DND-41 (cell line): ENCODE measurements at regions not wholly inside any gene's neighbourhood (a gene's known extent, or its start where the extent isn't known, plus 50 kb on each side); places are given as distances from the start of the nearest gene placed in this dataset.
"Not testable (repeated sequence)": the region's sequence is repeated elsewhere in the genome, so short reads cannot be mapped to it uniquely, and the experiment has no call there.

Source experiments
- ATAC-seq: fragments of 200-7000 bp; cut with Tn5 transposase; 3 replicates; pipeline ENCODE4 v1.9.1; 2021; ENCODE audit warnings: low read depth; ENCODE audit not compliant: insufficient read depth
- DNase-seq: peaks from one replicate; pipeline ENCODE4 v3.0.0-alpha.2; 2020
- H2AFZ ChIP-seq: 2 replicates; pipeline ENCODE4 v1.6.0; 2012; ENCODE audit warnings: low read depth, low read length
- H3K27ac ChIP-seq: 2 replicates; pipeline ENCODE4 v1.5.1; 2012; ENCODE audit warnings: low read length, inconsistent platforms
- H3K27me3 ChIP-seq: fragments of 200-600 bp; sonication (generic); 2 replicates; pipeline ENCODE4 v1.6.0; 2012; ENCODE audit warnings: low read length, mild to moderate bottlenecking, inconsistent platforms; ENCODE audit not compliant: insufficient read depth, poor library complexity
- H3K36me3 ChIP-seq: 2 replicates; pipeline ENCODE4 v1.5.1; 2012; ENCODE audit warnings: low read length, inconsistent platforms; ENCODE audit not compliant: insufficient read depth
- H3K4me1 ChIP-seq: 2 replicates; pipeline ENCODE4 v1.5.1; 2012; ENCODE audit warnings: mild to moderate bottlenecking, low read length; ENCODE audit not compliant: insufficient read depth
- H3K4me2 ChIP-seq: 2 replicates; pipeline ENCODE4 v1.6.0; 2012; ENCODE audit warnings: mild to moderate bottlenecking, moderate library complexity, low read length, inconsistent platforms; ENCODE audit not compliant: insufficient read depth
- H3K4me3 ChIP-seq, 2 experiments: fragments of 200-600 bp in 1 of 2; shearing (Covaris generic) in 1 of 2; 2 replicates each; pipeline ENCODE4 v1.5.1; 2012 to 2016; ENCODE audit warnings: inconsistent platforms in 2 of 2, low read length in 2 of 2, mild to moderate bottlenecking in 2 of 2, low read depth in 1 of 2, moderate library complexity in 1 of 2
- H3K79me2 ChIP-seq: 2 replicates; pipeline ENCODE4 v1.6.0; 2012; ENCODE audit warnings: low read length, inconsistent platforms; ENCODE audit not compliant: insufficient read depth
- H3K9ac ChIP-seq: 2 replicates; pipeline ENCODE4 v1.6.0; 2012; ENCODE audit warnings: low read depth, mild to moderate bottlenecking, inconsistent platforms, low read length, moderate library complexity
- H3K9me3 ChIP-seq: 2 replicates; pipeline ENCODE4 v1.5.1; 2012; ENCODE audit warnings: low read length, moderate library complexity, mild to moderate bottlenecking, inconsistent platforms; ENCODE audit not compliant: insufficient read depth, severe bottlenecking
- H4K20me1 ChIP-seq: 2 replicates; pipeline ENCODE4 v1.6.0; 2012; ENCODE audit warnings: low read length; ENCODE audit not compliant: insufficient read depth
- EZH2 ChIP-seq: IDR thresholded peaks from 3 replicates; pipeline ENCODE4 v1.6.1; 2012; ENCODE audit warnings: borderline replicate concordance, low read depth, mild to moderate bottlenecking, moderate library complexity, low read length, inconsistent platforms; ENCODE audit not compliant: severe bottlenecking
- TF ChIP-seq, protein P1 (sequence below): IDR thresholded peaks from 2 replicates; pipeline ENCODE4 v1.5.1; 2012; ENCODE audit warnings: borderline replicate concordance, low read length, moderate library complexity, mild to moderate bottlenecking; ENCODE audit not compliant: poor library complexity, severe bottlenecking; ENCODE audit errors: extremely low read depth

DNA sequence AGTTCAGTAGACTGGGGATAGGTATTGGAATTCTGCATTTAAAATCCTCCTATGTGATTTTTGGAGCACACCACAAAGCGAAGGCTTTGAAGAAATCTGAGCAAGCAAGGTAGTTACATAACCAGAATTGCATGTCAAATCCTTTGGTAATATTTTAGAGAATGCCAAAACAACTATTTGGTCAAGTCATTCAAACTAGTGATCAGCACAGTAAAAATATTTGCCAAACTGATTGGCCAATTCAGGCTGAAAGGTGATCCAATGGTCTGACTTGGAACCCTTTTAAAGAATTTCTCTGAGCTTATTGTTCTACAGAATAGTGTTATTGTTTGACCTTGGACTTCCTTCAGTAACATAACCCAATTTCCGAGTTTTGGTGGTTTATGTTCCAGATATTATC, 214.2 kb upstream of the ETAA1 start:
- no peak for ATAC-seq

DNA sequence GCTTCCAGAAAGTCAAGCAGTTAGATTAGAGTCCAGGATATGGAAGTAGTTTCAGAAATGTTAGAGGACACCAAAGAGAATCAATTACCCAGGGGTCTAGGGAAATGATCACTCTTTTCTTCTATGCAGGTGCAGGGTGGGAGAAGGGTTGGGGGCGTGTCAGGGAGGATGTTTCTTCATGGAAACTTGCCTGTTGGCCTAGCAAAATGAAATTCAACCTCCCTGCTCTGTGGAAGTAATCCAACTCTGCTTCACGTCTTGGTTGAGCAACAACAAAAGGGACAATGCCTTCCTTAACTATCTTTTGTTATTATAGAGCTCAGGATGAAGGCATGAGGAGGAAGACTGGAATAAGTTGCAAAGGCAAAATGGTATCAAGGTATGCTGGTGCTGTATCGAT, 210.8 kb upstream of the ETAA1 start:
- TF ChIP-seq, protein P1, sequence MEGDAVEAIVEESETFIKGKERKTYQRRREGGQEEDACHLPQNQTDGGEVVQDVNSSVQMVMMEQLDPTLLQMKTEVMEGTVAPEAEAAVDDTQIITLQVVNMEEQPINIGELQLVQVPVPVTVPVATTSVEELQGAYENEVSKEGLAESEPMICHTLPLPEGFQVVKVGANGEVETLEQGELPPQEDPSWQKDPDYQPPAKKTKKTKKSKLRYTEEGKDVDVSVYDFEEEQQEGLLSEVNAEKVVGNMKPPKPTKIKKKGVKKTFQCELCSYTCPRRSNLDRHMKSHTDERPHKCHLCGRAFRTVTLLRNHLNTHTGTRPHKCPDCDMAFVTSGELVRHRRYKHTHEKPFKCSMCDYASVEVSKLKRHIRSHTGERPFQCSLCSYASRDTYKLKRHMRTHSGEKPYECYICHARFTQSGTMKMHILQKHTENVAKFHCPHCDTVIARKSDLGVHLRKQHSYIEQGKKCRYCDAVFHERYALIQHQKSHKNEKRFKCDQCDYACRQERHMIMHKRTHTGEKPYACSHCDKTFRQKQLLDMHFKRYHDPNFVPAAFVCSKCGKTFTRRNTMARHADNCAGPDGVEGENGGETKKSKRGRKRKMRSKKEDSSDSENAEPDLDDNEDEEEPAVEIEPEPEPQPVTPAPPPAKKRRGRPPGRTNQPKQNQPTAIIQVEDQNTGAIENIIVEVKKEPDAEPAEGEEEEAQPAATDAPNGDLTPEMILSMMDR: no peak
- TF ChIP-seq EZH2: no peak
- Histone ChIP-seq H3K9me3 (no peaks in the 10 kb centered on the region), H4K20me1 (no peaks in the 10 kb centered on the region), H3K4me2 (no peak overlapping the region), H3K4me3 (no peak overlapping the region), H3K27me3 (no peaks in the 10 kb centered on the region), H3K79me2 (no peaks in the 10 kb centered on the region), H2AFZ (no peak overlapping the region), H3K27ac (no peak overlapping the region), H3K9ac (no peak overlapping the region), H3K36me3 (no peaks in the 10 kb centered on the region), H3K4me1 (no peaks in the 10 kb centered on the region)
- no peak for DNase-seq
- ATAC-seq: no peak

More for the DNA sequence above, 214.2 kb upstream of the ETAA1 start:
- H3K79me2 ChIP-seq: no peaks in the 10 kb centered on the region
- no peak overlapping the region for H3K4me2 ChIP-seq
- no peaks in the 10 kb centered on the region for H3K4me1 ChIP-seq
- H3K27ac ChIP-seq: no peak overlapping the region
- no peak for TF ChIP-seq EZH2
- TF ChIP-seq, protein P1: no peak
- no peaks in the 10 kb centered on the region for H3K9me3 ChIP-seq
- H3K4me3 ChIP-seq: no peak overlapping the region
- no peak overlapping the region for H3K9ac ChIP-seq
- H4K20me1 ChIP-seq: no peaks in the 10 kb centered on the region
- DNase-seq: no peak
- H3K27me3 ChIP-seq: no peaks in the 10 kb centered on the region
- H3K36me3 ChIP-seq: no peaks in the 10 kb centered on the region
- H2AFZ ChIP-seq: no peak overlapping the region

DNA sequence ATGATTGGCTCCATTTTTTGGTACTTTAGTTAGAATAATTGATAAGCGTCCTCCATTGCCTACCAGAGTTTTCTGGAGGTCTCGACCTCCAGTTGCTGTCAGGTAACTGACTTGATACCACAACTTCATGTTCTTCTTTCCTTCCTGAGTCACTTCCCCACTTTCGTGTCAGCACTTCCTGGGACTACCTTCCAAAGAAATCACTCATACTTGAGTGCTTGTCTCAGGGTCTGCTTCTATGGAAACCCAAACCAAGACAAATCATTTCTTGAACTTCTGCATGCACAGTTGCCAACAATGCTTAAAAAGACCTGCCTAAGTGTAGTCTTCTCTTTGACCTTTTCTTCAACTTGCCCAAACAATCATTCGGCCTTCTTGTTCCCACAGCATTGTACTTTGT, 210.3 kb upstream of the ETAA1 start:
- no peaks in the 10 kb centered on the region for H3K27me3 ChIP-seq
- no peak overlapping the region for H3K4me3 ChIP-seq
- H3K27ac ChIP-seq: no peak overlapping the region
- H3K4me2 ChIP-seq: no peak overlapping the region
- H3K4me1 ChIP-seq: no peaks in the 10 kb centered on the region
- no peaks in the 10 kb centered on the region for H3K36me3 ChIP-seq
- H2AFZ ChIP-seq: no peak overlapping the region
- DNase-seq: no peak
- no peaks in the 10 kb centered on the region for H3K9me3 ChIP-seq
- no peaks in the 10 kb centered on the region for H3K79me2 ChIP-seq
- TF ChIP-seq, protein P1: no peak
- no peak for TF ChIP-seq EZH2
- ATAC-seq: no peak
- no peak overlapping the region for H3K9ac ChIP-seq
- no peaks in the 10 kb centered on the region for H4K20me1 ChIP-seq

DNA sequence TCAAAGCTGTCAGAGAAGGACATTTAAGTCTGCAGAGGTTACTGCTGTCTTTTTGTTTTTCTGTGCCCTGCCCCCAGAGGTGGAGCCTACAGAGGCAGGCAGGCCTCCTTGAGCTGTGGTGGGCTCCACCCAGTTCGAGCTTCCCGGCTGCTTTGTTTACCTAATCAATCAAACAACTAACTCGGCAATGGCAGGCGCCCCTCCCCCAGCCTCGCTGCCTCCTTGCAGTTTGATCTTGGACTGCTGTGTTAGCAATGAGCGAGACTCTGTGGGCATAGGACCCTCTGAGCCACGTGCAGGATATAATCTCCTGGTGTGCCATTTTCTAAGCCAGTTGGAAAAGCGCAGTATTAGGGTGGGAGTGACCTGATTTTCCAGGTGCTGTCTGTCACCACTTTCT, 201.8 kb upstream of the ETAA1 start:
- not testable (repeated sequence) for ATAC-seq, H3K9me3 ChIP-seq, H3K4me2 ChIP-seq, DNase-seq, H4K20me1 ChIP-seq, H3K36me3 ChIP-seq, H3K27ac ChIP-seq, H3K4me3 ChIP-seq, H3K27me3 ChIP-seq, H3K79me2 ChIP-seq, H3K9ac ChIP-seq, H2AFZ ChIP-seq, H3K4me1 ChIP-seq
